NCI-H510A (cell line): ENCODE measurements at regions not wholly inside any gene's neighbourhood (a gene's known extent, or its start where the extent isn't known, plus 50 kb on each side); places are given as distances from the start of the nearest gene placed in this dataset.
"Not testable (repeated sequence)": the region's sequence is repeated elsewhere in the genome, so short reads cannot be mapped to it uniquely, and the experiment has no call there.

Experiments used
- DNase-seq: peaks from one replicate; lab custom pipeline; 2025; lab: John Stamatoyannopoulos, UW

- DNase-seq, result no peak
Measured at GRCh38 chr7:113389112-113389646, 270.8 kb upstream of the SMIM30 start.

- DNase-seq, result no peak
Measured at GRCh38 chr7:113383638-113384037, 265.3 kb upstream of the SMIM30 start.

- DNase-seq, result no peak
Measured at GRCh38 chr7:113379746-113380145, 261.4 kb upstream of the SMIM30 start.

- DNase-seq, result no peak
Measured at GRCh38 chr7:113374955-113375354, 256.6 kb upstream of the SMIM30 start.

GRCh38 chr7:113373863-113374262 is 255.5 kb upstream of the SMIM30 start:
- DNase-seq, result no peak

- DNase-seq, result no peak
Measured at GRCh38 chr7:113371416-113372043, 253.2 kb upstream of the SMIM30 start.

- no peak for DNase-seq
Measured at GRCh38 chr7:113370910-113371309, 252.6 kb upstream of the SMIM30 start.

GRCh38 chr7:113368256-113368655 is 249.9 kb upstream of the SMIM30 start:
- no peak for DNase-seq

GRCh38 chr7:113367041-113367586 is 248.8 kb upstream of the SMIM30 start:
- DNase-seq, result no peak

GRCh38 chr7:113366122-113366521 is 247.8 kb upstream of the SMIM30 start:
- DNase-seq, result no peak

GRCh38 chr7:113349339-113349738 is 231.0 kb upstream of the SMIM30 start:
- no peak for DNase-seq

- DNase-seq, result no peak
Measured at GRCh38 chr7:113339661-113340060, 221.3 kb upstream of the SMIM30 start.

GRCh38 chr7:113338071-113338696 is 219.8 kb upstream of the SMIM30 start:
- no peak for DNase-seq

- not testable (repeated sequence) for DNase-seq
Measured at GRCh38 chr7:113336838-113337237, 218.5 kb upstream of the SMIM30 start.

GRCh38 chr7:113331155-113331898 is 213.0 kb upstream of the SMIM30 start:
- no peak for DNase-seq

- DNase-seq, result no peak
Measured at GRCh38 chr7:113321201-113321600, 202.8 kb upstream of the SMIM30 start.

GRCh38 chr7:113320419-113320818 is 202.1 kb upstream of the SMIM30 start:
- DNase-seq, result no peak

- no peak for DNase-seq
Measured at GRCh38 chr7:113314594-113314993, 196.2 kb upstream of the SMIM30 start.

GRCh38 chr7:113308399-113308798 is 190.0 kb upstream of the SMIM30 start:
- DNase-seq, result no peak

- DNase-seq, result no peak
Measured at GRCh38 chr7:113307147-113307546, 188.8 kb upstream of the SMIM30 start.

- DNase-seq, result no peak
Measured at GRCh38 chr7:113306302-113306701, 187.9 kb upstream of the SMIM30 start.

GRCh38 chr7:113304104-113304503 is 185.8 kb upstream of the SMIM30 start:
- DNase-seq, result no peak

- not testable (repeated sequence) for DNase-seq
Measured at GRCh38 chr7:113303388-113303787, 185.0 kb upstream of the SMIM30 start.
